ENCODE measurements at regions not wholly inside any gene's neighbourhood (a gene's known extent, or its start where the extent isn't known, plus 50 kb on each side); places are given as distances from the start of the nearest gene placed in this dataset.
"Not testable (repeated sequence)": the region's sequence is repeated elsewhere in the genome, so short reads cannot be mapped to it uniquely, and the experiment has no call there.

DNA sequence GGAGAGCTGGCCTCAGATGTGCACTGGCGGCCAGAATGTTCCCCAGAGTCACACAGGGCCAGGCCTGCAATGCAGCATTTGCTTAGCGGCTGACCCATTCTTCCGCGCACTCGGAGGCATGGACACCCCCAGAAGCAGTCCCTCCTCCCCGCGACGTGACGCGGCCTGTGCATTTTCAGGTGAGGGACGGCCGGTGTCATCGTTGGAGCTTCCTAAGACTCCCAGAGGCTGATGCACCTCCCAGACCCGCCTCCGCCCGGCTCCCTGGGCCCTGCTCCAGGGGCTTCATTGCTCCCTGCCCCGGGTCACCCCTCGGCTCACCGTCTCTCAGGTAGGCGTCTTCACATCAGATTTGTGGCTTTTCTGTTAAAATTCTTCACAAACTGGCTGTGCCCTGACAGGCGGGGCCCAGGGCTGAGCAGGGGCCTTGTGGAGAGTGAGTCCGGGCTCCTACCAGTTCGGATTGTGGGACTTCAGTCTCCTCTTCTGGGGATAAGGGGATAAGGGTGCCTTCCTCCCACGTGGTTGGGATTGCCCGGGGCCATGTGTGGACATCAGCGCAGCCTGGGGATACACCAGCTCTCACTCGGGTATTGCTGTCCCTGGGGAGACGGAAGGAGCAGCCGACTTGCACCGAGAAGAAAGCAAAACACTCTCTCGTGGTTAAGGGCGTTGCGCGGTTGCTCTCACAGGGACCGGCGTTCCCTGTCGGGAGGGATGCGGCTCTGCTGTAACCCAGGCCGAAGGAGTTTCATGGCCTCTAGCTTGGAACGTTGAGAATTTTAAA, 249.1 kb downstream of the ADGRD1 start:
- no peak overlapping the region for H3K4me3 ChIP-seq (ENCODE audit: low read depth, low read length)
- TF ChIP-seq, protein P1, sequence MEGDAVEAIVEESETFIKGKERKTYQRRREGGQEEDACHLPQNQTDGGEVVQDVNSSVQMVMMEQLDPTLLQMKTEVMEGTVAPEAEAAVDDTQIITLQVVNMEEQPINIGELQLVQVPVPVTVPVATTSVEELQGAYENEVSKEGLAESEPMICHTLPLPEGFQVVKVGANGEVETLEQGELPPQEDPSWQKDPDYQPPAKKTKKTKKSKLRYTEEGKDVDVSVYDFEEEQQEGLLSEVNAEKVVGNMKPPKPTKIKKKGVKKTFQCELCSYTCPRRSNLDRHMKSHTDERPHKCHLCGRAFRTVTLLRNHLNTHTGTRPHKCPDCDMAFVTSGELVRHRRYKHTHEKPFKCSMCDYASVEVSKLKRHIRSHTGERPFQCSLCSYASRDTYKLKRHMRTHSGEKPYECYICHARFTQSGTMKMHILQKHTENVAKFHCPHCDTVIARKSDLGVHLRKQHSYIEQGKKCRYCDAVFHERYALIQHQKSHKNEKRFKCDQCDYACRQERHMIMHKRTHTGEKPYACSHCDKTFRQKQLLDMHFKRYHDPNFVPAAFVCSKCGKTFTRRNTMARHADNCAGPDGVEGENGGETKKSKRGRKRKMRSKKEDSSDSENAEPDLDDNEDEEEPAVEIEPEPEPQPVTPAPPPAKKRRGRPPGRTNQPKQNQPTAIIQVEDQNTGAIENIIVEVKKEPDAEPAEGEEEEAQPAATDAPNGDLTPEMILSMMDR (IDR thresholded peaks at IDR 0.05; ENCODE audit: low read depth, low read length) = no peak
- H3K36me3 ChIP-seq = no peaks in the 10 kb centered on the region
- H3K27me3 ChIP-seq (ENCODE audit: insufficient read depth, low read depth, severe bottlenecking) = no peaks in the 10 kb centered on the region
- no peak overlapping the region for H3K27ac ChIP-seq
- no peak for DNase-seq
- no peaks in the 10 kb centered on the region for H3K9me3 ChIP-seq (ENCODE audit: severe bottlenecking)

DNA sequence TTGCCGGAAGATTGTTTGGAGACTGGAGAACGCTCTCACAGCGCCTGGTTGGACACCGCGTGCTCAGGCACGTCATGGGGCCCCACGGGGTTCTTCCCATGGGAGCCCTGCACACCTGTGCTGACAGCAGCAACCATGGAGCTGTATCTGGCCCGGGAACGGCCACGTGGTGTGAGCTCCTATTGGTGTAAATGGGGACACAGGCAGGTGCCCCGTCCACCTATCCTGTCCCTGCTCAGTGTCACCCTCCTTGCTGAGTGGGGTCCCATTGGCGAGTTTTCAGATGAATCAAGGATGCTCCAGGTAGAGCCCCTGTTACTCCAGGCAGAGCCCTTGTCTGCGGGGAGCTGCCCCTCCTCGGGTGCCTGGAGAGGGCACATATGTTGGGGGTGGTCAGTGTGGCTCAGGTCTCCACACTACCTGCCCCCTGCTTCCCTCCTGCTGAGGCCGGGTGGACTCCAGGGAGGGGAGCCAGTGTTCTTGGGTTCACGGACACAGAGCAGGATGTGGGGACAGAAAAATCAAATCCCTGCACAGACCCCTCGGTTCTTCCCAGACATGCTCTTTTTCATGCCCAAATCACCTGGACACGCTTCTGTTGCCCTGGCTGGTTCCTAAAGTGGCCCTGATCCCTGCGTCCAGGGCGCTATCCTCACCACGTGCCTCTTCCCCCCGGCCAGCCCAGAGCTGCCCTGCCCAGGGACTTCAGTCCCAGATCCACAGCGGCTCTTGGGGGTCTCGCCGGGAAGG, 250.1 kb downstream of the ADGRD1 start:
- Histone ChIP-seq H3K27me3 (ENCODE audit: insufficient read depth, low read depth, severe bottlenecking) (no peaks in the 10 kb centered on the region), H3K4me3 (ENCODE audit: low read depth, low read length) (no peak overlapping the region), H3K36me3 (no peaks in the 10 kb centered on the region), H3K9me3 (ENCODE audit: severe bottlenecking) (no peaks in the 10 kb centered on the region), H3K27ac (no peak overlapping the region)
- no peak for DNase-seq
- TF ChIP-seq, protein P1 (IDR thresholded peaks at IDR 0.05; ENCODE audit: low read depth, low read length) = no peak

DNA sequence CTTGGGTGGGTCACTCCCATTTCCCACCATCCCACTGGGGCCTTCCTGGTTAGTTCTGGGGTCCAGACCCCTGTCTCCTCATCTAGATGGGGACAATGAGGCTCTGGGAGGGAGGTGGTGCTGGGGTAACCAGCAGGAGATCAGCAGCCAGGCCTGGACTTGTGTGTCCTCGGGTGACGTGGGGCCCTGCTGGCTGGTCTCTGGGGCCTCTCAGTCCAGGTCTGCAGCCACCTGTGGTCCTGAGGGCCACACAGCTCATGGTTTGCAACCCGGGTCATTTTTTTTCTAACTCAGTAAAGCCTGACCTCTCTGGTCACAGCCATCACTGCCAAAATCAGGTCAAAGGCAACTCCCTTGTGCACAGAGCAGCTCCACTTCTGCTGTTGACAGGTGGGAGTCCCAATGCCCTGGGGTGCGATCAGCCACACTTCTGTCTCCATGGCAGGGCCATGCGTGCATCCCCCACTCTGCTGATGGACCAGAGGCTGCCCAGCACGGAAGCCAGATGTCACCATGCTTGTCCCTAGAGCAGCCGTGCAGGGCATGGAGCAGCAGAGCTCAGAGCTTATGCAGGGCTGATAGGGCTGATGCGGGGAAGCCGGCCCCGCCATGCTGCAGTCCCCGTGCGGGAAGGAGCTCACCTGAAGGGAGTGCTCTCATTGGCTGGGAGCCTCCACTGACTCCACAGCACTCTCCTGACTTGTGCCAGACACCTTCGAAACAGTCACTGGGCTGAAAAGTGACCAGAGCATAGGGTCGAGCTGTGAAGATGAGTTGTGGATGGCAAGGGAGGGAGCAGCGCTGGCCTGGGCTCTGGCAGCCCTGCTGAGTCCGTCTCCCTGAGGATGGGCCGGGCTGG, 250.9 kb downstream of the ADGRD1 start:
- Histone ChIP-seq H3K27ac (no peak overlapping the region), H3K4me3 (ENCODE audit: low read depth, low read length) (no peak overlapping the region), H3K27me3 (ENCODE audit: insufficient read depth, low read depth, severe bottlenecking) (no peaks in the 10 kb centered on the region), H3K9me3 (ENCODE audit: severe bottlenecking) (no peaks in the 10 kb centered on the region), H3K36me3 (no peaks in the 10 kb centered on the region)
- TF ChIP-seq, protein P1 (IDR thresholded peaks at IDR 0.05; ENCODE audit: low read depth, low read length) = no peak
- DNase-seq = no peak

DNA sequence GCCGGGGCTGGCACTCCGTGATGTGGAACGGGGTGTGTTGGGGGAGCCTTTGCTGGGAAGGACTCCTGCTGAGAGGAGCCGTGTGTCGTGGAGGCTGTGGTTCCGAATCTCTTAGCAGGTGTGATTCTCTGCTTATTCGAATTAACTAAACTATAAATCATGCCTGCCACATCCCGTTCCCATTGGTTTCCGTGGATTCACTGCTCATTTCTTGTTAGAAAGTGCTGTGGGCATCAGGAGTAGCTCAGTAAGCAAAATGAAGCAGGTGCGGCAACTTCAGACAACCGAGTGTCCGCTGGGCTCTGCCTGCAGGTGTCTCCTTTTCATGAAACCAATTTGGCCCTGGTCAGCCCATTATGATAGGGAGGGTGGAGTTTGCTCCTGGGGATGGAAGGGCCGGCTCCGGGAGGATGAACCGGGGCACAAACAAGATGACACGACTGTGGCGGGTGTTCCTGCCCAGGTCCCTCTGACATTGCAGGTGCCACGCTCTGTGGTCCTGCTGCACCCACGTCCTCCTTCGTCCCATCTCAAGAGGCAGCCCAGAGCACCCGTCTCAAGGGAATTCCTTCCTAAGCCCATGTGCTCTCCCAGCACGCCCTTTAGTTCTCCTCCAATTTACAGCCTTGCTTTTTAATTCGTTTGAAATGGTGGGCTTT, 251.7 kb downstream of the ADGRD1 start:
- not testable (repeated sequence) for H3K27ac ChIP-seq; DNase-seq; H3K4me3 ChIP-seq (ENCODE audit: low read depth, low read length); H3K9me3 ChIP-seq (ENCODE audit: severe bottlenecking); H3K27me3 ChIP-seq (ENCODE audit: insufficient read depth, low read depth, severe bottlenecking); H3K36me3 ChIP-seq

DNA sequence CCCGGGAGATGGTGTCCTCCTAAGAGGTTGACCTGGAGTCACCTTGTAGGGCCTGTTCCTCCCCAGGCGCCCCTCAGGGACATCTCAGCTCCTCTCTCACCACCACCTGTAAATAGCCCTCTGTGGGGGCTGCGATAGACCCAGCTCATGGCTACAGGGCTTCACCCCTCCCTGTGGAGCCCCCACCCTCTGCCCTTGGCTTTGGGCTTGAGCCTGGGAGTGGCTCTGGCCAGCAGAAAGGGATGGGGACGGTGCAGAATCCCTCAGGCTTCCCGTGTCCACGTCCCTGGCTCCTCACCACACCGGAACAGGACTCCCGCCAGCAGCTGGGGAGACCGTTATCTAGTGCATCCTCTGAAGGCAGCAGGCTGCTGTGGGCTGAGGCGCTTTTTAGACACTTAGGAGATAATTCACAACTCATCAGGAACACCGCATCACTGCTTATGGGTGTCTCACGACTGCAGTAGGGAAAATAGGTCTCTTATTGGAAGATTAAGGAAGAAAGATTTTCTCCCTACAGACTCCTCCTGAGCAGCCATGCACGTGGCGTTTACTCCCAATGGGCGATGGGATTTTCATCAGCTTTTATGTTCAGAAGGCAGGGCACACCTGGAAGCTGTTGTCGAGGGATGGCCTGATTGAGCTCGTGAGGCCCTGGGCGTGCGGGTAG, 253.1 kb downstream of the ADGRD1 start:
- not testable (repeated sequence) for H3K27ac ChIP-seq; H3K9me3 ChIP-seq (ENCODE audit: severe bottlenecking); H3K27me3 ChIP-seq (ENCODE audit: insufficient read depth, low read depth, severe bottlenecking); H3K4me3 ChIP-seq (ENCODE audit: low read depth, low read length); DNase-seq; H3K36me3 ChIP-seq

DNA sequence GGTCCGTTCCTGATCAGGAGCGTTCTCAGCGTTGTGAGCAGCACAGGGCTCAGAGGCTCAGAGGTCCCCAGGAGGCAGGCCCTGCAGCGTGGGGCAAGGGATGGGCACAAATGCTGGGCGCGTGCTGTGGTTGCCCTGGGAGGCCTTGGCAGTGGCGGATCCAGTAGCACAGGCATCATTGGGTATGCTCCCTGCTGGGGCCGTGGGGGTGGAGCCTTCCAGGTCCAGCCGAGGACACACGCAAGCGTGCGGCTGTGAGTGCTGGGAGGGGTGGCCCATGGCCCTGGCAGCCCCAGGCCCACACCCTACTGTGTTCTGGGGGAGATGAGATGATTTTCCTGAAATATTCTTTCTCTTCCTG, 253.6 kb downstream of the ADGRD1 start:
- H3K36me3 ChIP-seq; DNase-seq; H3K4me3 ChIP-seq (ENCODE audit: low read depth, low read length); H3K9me3 ChIP-seq (ENCODE audit: severe bottlenecking); H3K27me3 ChIP-seq (ENCODE audit: insufficient read depth, low read depth, severe bottlenecking); H3K27ac ChIP-seq: not testable (repeated sequence)

DNA sequence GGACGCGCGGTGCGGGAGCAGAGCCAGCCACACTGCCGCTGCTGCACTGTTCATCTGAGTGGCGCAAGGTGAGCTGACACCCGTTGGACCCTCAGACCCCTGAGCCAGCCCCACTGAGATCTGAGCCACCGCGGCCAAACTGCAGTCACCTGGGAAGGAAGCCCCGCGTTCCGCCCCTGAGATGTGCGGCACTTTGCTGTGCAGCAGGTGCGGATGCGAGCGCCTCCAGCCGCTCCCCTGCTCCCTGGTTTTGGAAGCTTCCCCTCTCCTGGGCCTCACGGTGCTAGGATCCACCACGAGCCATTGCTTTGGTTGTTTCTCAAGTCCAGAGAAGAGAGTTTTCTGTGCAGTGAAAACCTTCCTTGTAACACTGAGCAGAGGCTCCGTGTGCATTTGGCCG, 254.1 kb downstream of the ADGRD1 start:
- H3K36me3 ChIP-seq; H3K27ac ChIP-seq; H3K9me3 ChIP-seq (ENCODE audit: severe bottlenecking); H3K27me3 ChIP-seq (ENCODE audit: insufficient read depth, low read depth, severe bottlenecking); DNase-seq; H3K4me3 ChIP-seq (ENCODE audit: low read depth, low read length): not testable (repeated sequence)
